ENCODE measurements at regions not wholly inside any gene's neighbourhood (a gene's known extent, or its start where the extent isn't known, plus 50 kb on each side); places are given as distances from the start of the nearest gene placed in this dataset.

GRCh38 chr17:79668344-79669250 lies 57.7 kb upstream of the RBFOX3 start:
- TF ChIP-seq CTCF (IDR thresholded peaks at IDR 0.05; ENCODE audit: borderline replicate concordance, extremely low read depth, insufficient read depth) = no peak
- Histone ChIP-seq H3K9me3 (ENCODE audit: control insufficient read depth in 2 of 3, insufficient read depth in 1 of 3, low read length in 3 of 3) (peaks cover 0 to 8% (median 2%) of the 10 kb centered on the region in 3 donors), H3K36me3 (ENCODE audit: control insufficient read depth in 2 of 3, insufficient read depth in 3 of 3, low read length in 3 of 3) (no peaks in the 10 kb centered on the region), H3K4me3 (ENCODE audit: low read length in 3 of 3) (no peak overlapping the region), H3K27ac (ENCODE audit: low read depth in 2 of 2, low read length in 2 of 2) (no peak overlapping the region), H3K9ac (ENCODE audit: low read length in 3 of 3) (no peak overlapping the region), H3K4me1 (ENCODE audit: control insufficient read depth in 2 of 3, insufficient read depth in 2 of 3, low read depth in 1 of 3, low read length in 3 of 3) (no peaks in the 10 kb centered on the region), H3K27me3 (ENCODE audit: control insufficient read depth, insufficient read depth, low read length) (no peaks in the 10 kb centered on the region)
- FAIRE-seq (no peak), DNase-seq (peak in 4 of 5 donors; percentile 15 to 63 (median 32))
- intact Hi-C loops (cut with DNase I) = no loop called here

GRCh38 chr17:79667746-79668145 lies 56.9 kb upstream of the RBFOX3 start:
- no peaks in the 10 kb centered on the region for H3K27me3 ChIP-seq (ENCODE audit: control insufficient read depth, insufficient read depth, low read length)
- H3K9me3 ChIP-seq (ENCODE audit: control insufficient read depth in 2 of 3, insufficient read depth in 1 of 3, low read length in 3 of 3) = peaks cover 0 to 6% (median 0%) of the 10 kb centered on the region in 3 donors
- no peak overlapping the region for H3K27ac ChIP-seq (ENCODE audit: low read depth in 2 of 2, low read length in 2 of 2)
- no peaks in the 10 kb centered on the region for H3K36me3 ChIP-seq (ENCODE audit: control insufficient read depth in 2 of 3, insufficient read depth in 3 of 3, low read length in 3 of 3)
- intact Hi-C loops (cut with DNase I) = no loop called here
- H3K4me1 ChIP-seq (ENCODE audit: control insufficient read depth in 2 of 3, insufficient read depth in 2 of 3, low read depth in 1 of 3, low read length in 3 of 3) = no peaks in the 10 kb centered on the region
- TF ChIP-seq CTCF (IDR thresholded peaks at IDR 0.05; ENCODE audit: borderline replicate concordance, extremely low read depth, insufficient read depth) = no peak
- H3K9ac ChIP-seq (ENCODE audit: low read length in 3 of 3) = no peak overlapping the region
- DNase-seq = peak in 1 of 5 donors; percentile 19
- H3K4me3 ChIP-seq (ENCODE audit: low read length in 3 of 3) = no peak overlapping the region
- no peak for FAIRE-seq

GRCh38 chr17:79667121-79667715 lies 56.4 kb upstream of the RBFOX3 start:
- intact Hi-C loops (cut with DNase I) = no loop called here
- no peak overlapping the region for H3K9ac ChIP-seq (ENCODE audit: low read length in 3 of 3)
- no peak for TF ChIP-seq CTCF (IDR thresholded peaks at IDR 0.05; ENCODE audit: borderline replicate concordance, extremely low read depth, insufficient read depth)
- H3K27me3 ChIP-seq (ENCODE audit: control insufficient read depth, insufficient read depth, low read length) = no peaks in the 10 kb centered on the region
- peaks cover 0 to 5% (median 0%) of the 10 kb centered on the region in 3 donors for H3K9me3 ChIP-seq (ENCODE audit: control insufficient read depth in 2 of 3, insufficient read depth in 1 of 3, low read length in 3 of 3)
- H3K27ac ChIP-seq (ENCODE audit: low read depth in 2 of 2, low read length in 2 of 2) = no peak overlapping the region
- FAIRE-seq = no peak
- H3K4me3 ChIP-seq (ENCODE audit: low read length in 3 of 3) = no peak overlapping the region
- H3K4me1 ChIP-seq (ENCODE audit: control insufficient read depth in 2 of 3, insufficient read depth in 2 of 3, low read depth in 1 of 3, low read length in 3 of 3) = no peaks in the 10 kb centered on the region
- peak in 1 of 5 donors; percentile 16 for DNase-seq
- no peaks in the 10 kb centered on the region for H3K36me3 ChIP-seq (ENCODE audit: control insufficient read depth in 2 of 3, insufficient read depth in 3 of 3, low read length in 3 of 3)

Data from kidney (tissue), 13 donors.